HCT116 (cell line): ENCODE measurements at regions not wholly inside any gene's neighbourhood (a gene's known extent, or its start where the extent isn't known, plus 50 kb on each side); places are given as distances from the start of the nearest gene placed in this dataset.

Experiments
- ATF3 ChIP-seq: IDR thresholded peaks from 2 replicates; pipeline ENCODE4 v1.6.1; 2012
- CTCF ChIP-seq, 3 experiments: fragments of 200-600 bp in 1 of 3; sonication (generic) in 1 of 3; IDR thresholded peaks in 2 of 3; conservative IDR thresholded peaks in 1 of 3; 2 replicates each; pipeline ENCODE4 v1.5.1; 2012 to 2017; ENCODE audit warnings: low read depth in 2 of 3, low read length in 2 of 3, antibody characterized with exemption in 1 of 3, borderline replicate concordance in 1 of 3, control low read depth in 1 of 3, mild to moderate bottlenecking in 1 of 3, mixed read lengths in 1 of 3, mixed run types in 1 of 3, moderate library complexity in 1 of 3; ENCODE audit not compliant: insufficient read depth in 1 of 3
- EZH2 ChIP-seq: fragments of 200-600 bp; sonication (generic); IDR thresholded peaks from 2 replicates; pipeline ENCODE4 v1.6.1; 2017; ENCODE audit warnings: antibody characterized with exemption, mixed run types
- POLR2A ChIP-seq: IDR thresholded peaks from 2 replicates; pipeline ENCODE4 v1.7.0; 2011; ENCODE audit warnings: borderline replicate concordance; ENCODE audit not compliant: insufficient read depth, insufficient read length; ENCODE audit errors: extremely low read depth
- POLR2AphosphoS5 ChIP-seq: IDR thresholded peaks from 2 replicates; pipeline ENCODE4 v1.6.1; 2011; ENCODE audit warnings: mild to moderate bottlenecking, low read depth, low read length, moderate library complexity
- ZNF274 ChIP-seq: fragments of 200-500 bp; sonication (Bioruptor generic); IDR thresholded peaks from 2 replicates; pipeline ENCODE4 v1.6.1; 2014; ENCODE audit warnings: mild to moderate bottlenecking, low read depth, low read length, inconsistent platforms

- no peak for TF ChIP-seq POLR2A
- TF ChIP-seq POLR2AphosphoS5: no peak
- TF ChIP-seq CTCF (IDR thresholded peaks at IDR 0.05 in 2 of 3, conservative IDR thresholded peaks at IDR 0.05 in 1 of 3; ENCODE audit: borderline replicate concordance in 1 of 3, insufficient read depth in 1 of 3, low read depth in 2 of 3, low read length in 2 of 3): no peak
- TF ChIP-seq ATF3: no peak
- no peak for TF ChIP-seq EZH2
- no peak for TF ChIP-seq ZNF274
Observed at GRCh38 chr11:81010631-81011030, 1569.8 kb upstream of the TENM4 start.
